Mucosa of rectum (tissue), 2 donors: ENCODE measurements at regions not wholly inside any gene's neighbourhood (a gene's known extent, or its start where the extent isn't known, plus 50 kb on each side); places are given as distances from the start of the nearest gene placed in this dataset.

Experiments
- H3K27ac ChIP-seq, 2 donors: one replicate each; pipeline ENCODE4 v1.7.0; 2013; ENCODE audit warnings: inconsistent platforms in 2 of 2, low read depth in 2 of 2, low read length in 2 of 2
- H3K27me3 ChIP-seq, 2 donors: one replicate each; pipeline ENCODE4 v1.7.0; 2013; ENCODE audit warnings: low read length in 2 of 2; ENCODE audit not compliant: control insufficient read depth in 2 of 2, insufficient read depth in 2 of 2
- H3K36me3 ChIP-seq, 2 donors: one replicate each; pipeline ENCODE4 v1.7.0; 2013; ENCODE audit warnings: low read length in 2 of 2; ENCODE audit not compliant: control insufficient read depth in 2 of 2, insufficient read depth in 2 of 2
- H3K4me1 ChIP-seq, 2 donors: one replicate each; pipeline ENCODE4 v1.7.0; 2013; ENCODE audit warnings: low read length in 2 of 2, mild to moderate bottlenecking in 1 of 2; ENCODE audit not compliant: control insufficient read depth in 2 of 2, insufficient read depth in 2 of 2
- H3K4me3 ChIP-seq, 2 donors: one replicate each; pipeline ENCODE4 v1.7.0; 2013; ENCODE audit warnings: low read length in 2 of 2
- H3K9ac ChIP-seq, 2 donors: one replicate each; pipeline ENCODE4 v1.7.0; 2013; ENCODE audit warnings: low read length in 2 of 2, low read depth in 1 of 2, mild to moderate bottlenecking in 1 of 2
- H3K9me3 ChIP-seq, 2 donors: one replicate each; pipeline ENCODE4 v1.7.0; 2013; ENCODE audit warnings: low read length in 2 of 2; ENCODE audit not compliant: control insufficient read depth in 2 of 2
- donor health status: healthy.
- donor health status: Normal muscosa, but diverticular disease.

DNA sequence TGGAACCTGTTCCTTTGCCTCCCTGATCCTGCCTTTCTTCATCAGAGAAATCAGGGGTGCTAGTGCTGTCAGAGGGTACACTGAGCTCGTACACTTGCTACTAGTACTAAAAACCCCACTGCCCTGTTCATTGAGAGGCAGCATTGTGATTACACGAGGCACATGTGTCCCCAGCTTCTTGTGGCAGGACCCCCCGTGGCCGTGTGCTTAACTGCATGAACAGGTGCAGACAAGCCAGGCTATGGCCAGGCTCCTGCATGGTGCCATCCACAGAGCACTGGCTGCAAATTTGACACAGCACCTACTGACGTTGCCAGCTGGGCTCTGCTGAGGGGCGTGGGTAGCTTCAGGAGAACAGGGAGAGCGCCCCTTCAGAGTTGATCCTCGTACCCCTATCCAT, 248.4 kb downstream of the GLI2 start:
- no peak overlapping the region for H3K27ac ChIP-seq
- no peaks in the 10 kb centered on the region for H3K27me3 ChIP-seq
- H3K9me3 ChIP-seq: no peaks in the 10 kb centered on the region
- no peak overlapping the region for H3K9ac ChIP-seq
- H3K36me3 ChIP-seq: no peaks in the 10 kb centered on the region
- no peaks in the 10 kb centered on the region for H3K4me1 ChIP-seq
- H3K4me3 ChIP-seq: no peak overlapping the region

DNA sequence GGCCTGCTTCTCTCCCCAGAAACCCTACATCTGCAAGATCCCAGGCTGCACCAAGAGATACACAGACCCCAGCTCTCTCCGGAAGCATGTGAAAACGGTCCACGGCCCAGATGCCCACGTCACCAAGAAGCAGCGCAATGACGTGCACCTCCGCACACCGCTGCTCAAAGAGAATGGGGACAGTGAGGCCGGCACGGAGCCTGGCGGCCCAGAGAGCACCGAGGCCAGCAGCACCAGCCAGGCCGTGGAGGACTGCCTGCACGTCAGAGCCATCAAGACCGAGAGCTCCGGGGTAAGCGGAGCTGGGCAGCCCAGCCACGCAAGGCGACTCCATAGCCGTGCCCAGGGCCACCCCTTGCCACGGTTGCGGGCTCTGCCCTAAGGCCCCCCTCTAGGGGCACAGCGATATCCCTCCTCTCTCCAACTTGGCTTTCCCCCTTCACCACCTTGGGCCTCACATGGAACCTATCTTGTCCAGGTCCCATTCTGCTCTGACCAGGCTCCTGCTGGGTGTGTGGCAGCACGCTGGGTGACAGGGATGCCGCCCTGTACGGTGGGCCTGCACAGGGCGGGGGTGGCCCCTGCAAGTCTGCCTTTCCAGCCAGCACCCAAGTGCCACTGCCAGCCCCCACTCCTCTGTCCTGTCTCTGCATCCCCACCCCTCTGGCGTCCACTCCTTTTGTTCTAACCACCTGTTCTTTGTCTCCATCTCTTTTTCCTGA, 248.9 kb downstream of the GLI2 start:
- no peak overlapping the region for H3K4me3 ChIP-seq
- H3K4me1 ChIP-seq: no peaks in the 10 kb centered on the region
- H3K9ac ChIP-seq: no peak overlapping the region
- no peak overlapping the region for H3K27ac ChIP-seq
- H3K27me3 ChIP-seq: no peaks in the 10 kb centered on the region
- no peaks in the 10 kb centered on the region for H3K9me3 ChIP-seq
- H3K36me3 ChIP-seq: no peaks in the 10 kb centered on the region

DNA sequence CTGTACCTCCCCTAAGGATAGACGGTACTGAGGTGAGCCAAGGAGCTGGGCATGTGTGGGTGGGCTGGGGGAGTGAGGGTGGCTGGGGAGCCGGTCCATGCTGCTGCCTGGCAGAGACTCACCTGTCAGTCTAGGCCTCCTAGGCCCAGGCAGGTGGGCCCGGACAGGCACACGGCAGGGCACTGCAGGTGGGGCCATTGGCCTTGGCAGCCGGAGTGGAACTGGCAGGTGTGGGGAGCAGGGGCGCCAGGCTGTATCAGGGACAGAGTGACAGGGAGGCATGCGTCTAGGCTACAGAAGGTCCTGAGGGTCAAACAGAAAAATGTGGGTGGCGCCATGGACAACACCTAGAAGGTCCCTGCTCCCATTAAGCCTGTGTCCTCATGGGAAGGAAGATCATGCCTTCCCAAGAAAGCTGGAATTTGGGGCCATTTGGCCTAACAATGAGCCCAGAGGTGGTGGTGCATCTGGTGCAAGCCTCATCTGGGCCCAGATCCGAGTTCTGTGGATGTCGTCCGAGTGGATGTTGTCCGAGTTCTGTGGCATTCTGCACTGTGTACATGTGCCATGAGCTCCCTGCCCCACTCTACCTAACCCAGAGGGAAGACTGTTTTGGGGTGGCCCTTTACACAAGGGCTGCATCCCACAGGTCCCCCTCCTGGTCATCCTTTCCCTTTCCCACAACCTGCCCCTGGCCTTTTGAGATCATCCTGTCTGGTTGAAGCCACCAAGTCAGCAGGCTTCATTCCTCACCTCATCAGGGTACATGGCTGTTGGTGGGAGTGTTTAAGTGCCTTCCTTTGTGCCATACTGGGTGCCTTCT, 249.7 kb downstream of the GLI2 start:
- no peaks in the 10 kb centered on the region for H3K36me3 ChIP-seq

DNA sequence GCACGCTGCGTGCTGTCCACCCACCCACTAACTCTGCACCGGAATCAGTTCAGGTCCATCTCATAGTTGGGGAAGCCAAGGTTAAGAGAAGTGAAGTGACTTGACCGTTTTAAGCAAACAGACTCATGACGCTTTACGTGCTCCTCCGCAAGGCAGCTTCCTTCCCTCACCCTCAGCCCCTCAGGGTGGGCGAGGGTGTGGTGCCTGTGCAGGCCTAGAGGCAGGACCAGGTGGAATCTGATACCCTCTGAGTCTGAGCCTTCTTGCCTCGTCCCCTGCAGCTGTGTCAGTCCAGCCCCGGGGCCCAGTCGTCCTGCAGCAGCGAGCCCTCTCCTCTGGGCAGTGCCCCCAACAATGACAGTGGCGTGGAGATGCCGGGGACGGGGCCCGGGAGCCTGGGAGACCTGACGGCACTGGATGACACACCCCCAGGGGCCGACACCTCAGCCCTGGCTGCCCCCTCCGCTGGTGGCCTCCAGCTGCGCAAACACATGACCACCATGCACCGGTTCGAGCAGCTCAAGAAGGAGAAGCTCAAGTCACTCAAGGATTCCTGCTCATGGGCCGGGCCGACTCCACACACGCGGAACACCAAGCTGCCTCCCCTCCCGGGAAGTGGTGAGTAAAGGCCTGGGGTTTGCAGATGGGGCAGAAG, 250.5 kb downstream of the GLI2 start:
- H3K4me1 ChIP-seq: no peaks in the 10 kb centered on the region
- H3K27ac ChIP-seq: no peak overlapping the region
- H3K27me3 ChIP-seq: no peaks in the 10 kb centered on the region
- no peaks in the 10 kb centered on the region for H3K9me3 ChIP-seq
- H3K9ac ChIP-seq: no peak overlapping the region
- no peaks in the 10 kb centered on the region for H3K36me3 ChIP-seq
- H3K4me3 ChIP-seq: no peak overlapping the region

More for the DNA sequence above, 249.7 kb downstream of the GLI2 start:
- H3K4me1 ChIP-seq: no peaks in the 10 kb centered on the region
- no peaks in the 10 kb centered on the region for H3K9me3 ChIP-seq
- H3K4me3 ChIP-seq: no peak overlapping the region
- no peaks in the 10 kb centered on the region for H3K27me3 ChIP-seq
- H3K9ac ChIP-seq: no peak overlapping the region
- H3K27ac ChIP-seq: no peak overlapping the region

DNA sequence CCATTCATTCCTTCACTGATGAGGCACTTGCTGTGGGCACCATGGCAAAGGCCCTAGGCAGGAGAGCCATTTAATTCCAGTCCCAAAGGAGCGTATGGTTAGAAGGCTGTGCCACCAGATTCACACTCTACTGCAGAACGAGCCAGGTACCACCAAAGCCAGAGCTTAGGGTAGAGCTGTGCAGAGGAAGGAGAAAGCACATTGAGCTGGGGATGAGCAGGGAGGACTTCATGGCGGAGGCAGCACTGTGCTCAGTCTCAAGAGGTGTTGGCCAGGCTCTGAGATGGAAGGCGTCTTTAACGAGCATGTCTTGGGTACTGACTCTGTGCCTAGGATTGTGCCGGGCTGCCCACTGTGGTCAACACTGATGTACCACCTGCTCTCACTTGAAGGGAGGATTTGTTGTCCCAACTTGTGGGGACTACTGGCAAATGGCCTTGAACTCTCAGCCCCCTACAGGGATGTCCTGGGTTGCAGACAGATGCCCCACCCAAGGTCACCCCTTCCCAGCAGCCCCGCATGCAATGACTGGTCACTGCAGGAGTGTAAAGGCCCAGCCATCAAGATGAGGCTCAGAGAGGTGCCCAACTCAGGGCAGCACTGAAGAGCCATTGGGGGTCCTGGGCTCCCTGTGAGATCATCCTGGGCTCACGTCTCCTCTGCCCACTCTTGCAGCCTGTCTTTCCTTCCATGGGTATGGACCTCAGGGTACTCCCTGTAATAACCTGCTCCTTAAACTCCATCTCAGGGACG, 251.4 kb downstream of the GLI2 start:
- Histone ChIP-seq H3K9ac (no peak overlapping the region), H3K27ac (no peak overlapping the region), H3K36me3 (no peaks in the 10 kb centered on the region)

DNA sequence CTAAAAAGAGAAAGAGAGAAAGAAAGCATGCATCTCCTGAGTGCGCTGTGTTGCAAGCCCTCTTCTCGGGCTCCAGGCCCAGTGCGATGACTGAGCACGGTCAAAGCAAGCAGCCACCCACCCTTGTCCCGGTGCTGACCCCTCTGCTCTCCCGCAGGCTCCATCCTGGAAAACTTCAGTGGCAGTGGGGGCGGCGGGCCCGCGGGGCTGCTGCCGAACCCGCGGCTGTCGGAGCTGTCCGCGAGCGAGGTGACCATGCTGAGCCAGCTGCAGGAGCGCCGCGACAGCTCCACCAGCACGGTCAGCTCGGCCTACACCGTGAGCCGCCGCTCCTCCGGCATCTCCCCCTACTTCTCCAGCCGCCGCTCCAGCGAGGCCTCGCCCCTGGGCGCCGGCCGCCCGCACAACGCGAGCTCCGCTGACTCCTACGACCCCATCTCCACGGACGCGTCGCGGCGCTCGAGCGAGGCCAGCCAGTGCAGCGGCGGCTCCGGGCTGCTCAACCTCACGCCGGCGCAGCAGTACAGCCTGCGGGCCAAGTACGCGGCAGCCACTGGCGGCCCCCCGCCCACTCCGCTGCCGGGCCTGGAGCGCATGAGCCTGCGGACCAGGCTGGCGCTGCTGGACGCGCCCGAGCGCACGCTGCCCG, 252.5 kb downstream of the GLI2 start:
- Histone ChIP-seq H3K9ac (no peak overlapping the region), H3K36me3 (no peaks in the 10 kb centered on the region), H3K4me1 (no peaks in the 10 kb centered on the region), H3K4me3 (no peak overlapping the region), H3K27ac (no peak overlapping the region), H3K27me3 (no peaks in the 10 kb centered on the region), H3K9me3 (no peaks in the 10 kb centered on the region)

More for the DNA sequence above, 251.4 kb downstream of the GLI2 start:
- Histone ChIP-seq H3K4me3 (no peak overlapping the region), H3K4me1 (no peaks in the 10 kb centered on the region), H3K27me3 (no peaks in the 10 kb centered on the region), H3K9me3 (no peaks in the 10 kb centered on the region)

DNA sequence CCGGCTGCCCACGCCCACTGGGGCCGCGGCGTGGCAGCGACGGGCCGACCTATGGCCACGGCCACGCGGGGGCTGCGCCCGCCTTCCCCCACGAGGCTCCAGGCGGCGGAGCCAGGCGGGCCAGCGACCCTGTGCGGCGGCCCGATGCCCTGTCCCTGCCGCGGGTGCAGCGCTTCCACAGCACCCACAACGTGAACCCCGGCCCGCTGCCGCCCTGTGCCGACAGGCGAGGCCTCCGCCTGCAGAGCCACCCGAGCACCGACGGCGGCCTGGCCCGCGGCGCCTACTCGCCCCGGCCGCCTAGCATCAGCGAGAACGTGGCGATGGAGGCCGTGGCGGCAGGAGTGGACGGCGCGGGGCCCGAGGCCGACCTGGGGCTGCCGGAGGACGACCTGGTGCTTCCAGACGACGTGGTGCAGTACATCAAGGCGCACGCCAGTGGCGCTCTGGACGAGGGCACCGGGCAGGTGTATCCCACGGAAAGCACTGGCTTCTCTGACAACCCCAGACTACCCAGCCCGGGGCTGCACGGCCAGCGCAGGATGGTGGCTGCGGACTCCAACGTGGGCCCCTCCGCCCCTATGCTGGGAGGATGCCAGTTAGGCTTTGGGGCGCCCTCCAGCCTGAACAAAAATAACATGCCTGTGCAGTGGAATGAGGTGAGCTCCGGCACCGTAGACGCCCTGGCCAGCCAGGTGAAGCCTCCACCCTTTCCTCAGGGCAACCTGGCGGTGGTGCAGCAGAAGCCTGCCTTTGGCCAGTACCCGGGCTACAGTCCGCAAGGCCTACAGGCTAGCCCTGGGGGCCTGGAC, 253.2 kb downstream of the GLI2 start:
- Histone ChIP-seq H3K27me3 (no peaks in the 10 kb centered on the region), H3K9ac (no peak overlapping the region), H3K36me3 (no peaks in the 10 kb centered on the region), H3K4me1 (no peaks in the 10 kb centered on the region), H3K27ac (no peak overlapping the region), H3K4me3 (no peak overlapping the region), H3K9me3 (no peaks in the 10 kb centered on the region)

DNA sequence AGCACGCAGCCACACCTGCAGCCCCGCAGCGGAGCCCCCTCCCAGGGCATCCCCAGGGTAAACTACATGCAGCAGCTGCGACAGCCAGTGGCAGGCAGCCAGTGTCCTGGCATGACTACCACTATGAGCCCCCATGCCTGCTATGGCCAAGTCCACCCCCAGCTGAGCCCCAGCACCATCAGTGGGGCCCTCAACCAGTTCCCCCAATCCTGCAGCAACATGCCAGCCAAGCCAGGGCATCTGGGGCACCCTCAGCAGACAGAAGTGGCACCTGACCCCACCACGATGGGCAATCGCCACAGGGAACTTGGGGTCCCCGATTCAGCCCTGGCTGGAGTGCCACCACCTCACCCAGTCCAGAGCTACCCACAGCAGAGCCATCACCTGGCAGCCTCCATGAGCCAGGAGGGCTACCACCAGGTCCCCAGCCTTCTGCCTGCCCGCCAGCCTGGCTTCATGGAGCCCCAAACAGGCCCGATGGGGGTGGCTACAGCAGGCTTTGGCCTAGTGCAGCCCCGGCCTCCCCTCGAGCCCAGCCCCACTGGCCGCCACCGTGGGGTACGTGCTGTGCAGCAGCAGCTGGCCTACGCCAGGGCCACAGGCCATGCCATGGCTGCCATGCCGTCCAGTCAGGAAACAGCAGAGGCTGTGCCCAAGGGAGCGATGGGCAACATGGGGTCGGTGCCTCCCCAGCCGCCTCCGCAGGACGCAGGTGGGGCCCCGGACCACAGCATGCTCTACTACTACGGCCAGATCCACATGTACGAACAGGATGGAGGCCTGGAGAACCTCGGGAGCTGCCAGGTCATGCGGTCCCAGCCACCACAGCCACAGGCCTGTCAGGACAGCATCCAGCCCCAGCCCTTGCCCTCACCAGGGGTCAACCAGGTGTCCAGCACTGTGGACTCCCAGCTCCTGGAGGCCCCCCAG, 254.1 kb downstream of the GLI2 start:
- H3K27me3 ChIP-seq: no peaks in the 10 kb centered on the region
- H3K9me3 ChIP-seq: no peaks in the 10 kb centered on the region
- no peaks in the 10 kb centered on the region for H3K36me3 ChIP-seq
- H3K9ac ChIP-seq: no peak overlapping the region
- no peak overlapping the region for H3K27ac ChIP-seq
- no peaks in the 10 kb centered on the region for H3K4me1 ChIP-seq
- H3K4me3 ChIP-seq: no peak overlapping the region
